Transverse colon (tissue), 4 donors: ENCODE measurements at regions not wholly inside any gene's neighbourhood (a gene's known extent, or its start where the extent isn't known, plus 50 kb on each side); places are given as distances from the start of the nearest gene placed in this dataset.

Source experiments
- CTCF ChIP-seq, 5 experiments: fragments of 200-600 bp in 3 of 5; fragments of 450-650 bp in 2 of 5; sonication (generic) in 3 of 5; IDR thresholded peaks; 1 replicate in 2 of 5; 2 replicates in 3 of 5; pipeline ENCODE4 v1.5.1; 2016 to 2017; ENCODE audit warnings: antibody characterized with exemption in 5 of 5, inconsistent platforms in 3 of 5, mild to moderate bottlenecking in 2 of 5, moderate library complexity in 1 of 5
- EP300 ChIP-seq: sonication (generic); formaldehyde crosslinking; IDR thresholded peaks from one replicate; pipeline ENCODE4 v1.6.1; 2017; ENCODE audit warnings: antibody characterized with exemption, low read depth
- POLR2A ChIP-seq: fragments of 450-650 bp; IDR thresholded peaks from one replicate; pipeline ENCODE4 v1.6.1; 2016; ENCODE audit warnings: antibody characterized with exemption, mild to moderate bottlenecking, moderate library complexity
- POLR2AphosphoS5 ChIP-seq, 3 donors: sonication (generic); formaldehyde crosslinking; IDR thresholded peaks; one replicate each; pipeline ENCODE4 v1.6.1; 2016; ENCODE audit warnings: antibody characterized with exemption in 3 of 3

- no peak for TF ChIP-seq CTCF (IDR thresholded peaks at IDR 0.05)
- TF ChIP-seq POLR2A = no peak
- no peak for TF ChIP-seq POLR2AphosphoS5 (IDR thresholded peaks at IDR 0.05)
- no peak for TF ChIP-seq EP300
These were observed 2684.3 kb upstream of the PCDH20 start for GRCh38 chr13:64099994-64100393.
